Nephron (organoid): ENCODE measurements at regions not wholly inside any gene's neighbourhood (a gene's known extent, or its start where the extent isn't known, plus 50 kb on each side); places are given as distances from the start of the nearest gene placed in this dataset.

ENCODE experiments used
- H3K27ac Mint-ChIP-seq, 3 experiments: 2 replicates each; pipeline ENCODE4 v1.8.0; 2020; ENCODE audit warnings: mixed read lengths in 3 of 3, mild to moderate bottlenecking in 2 of 3, moderate library complexity in 1 of 3
- H3K27me3 Mint-ChIP-seq: 2 replicates; pipeline ENCODE4 v1.8.0; 2021; ENCODE audit warnings: low read depth, mild to moderate bottlenecking, moderate library complexity, mixed read lengths
- H3K36me3 Mint-ChIP-seq: 2 replicates; pipeline ENCODE4 v1.8.0; 2020; ENCODE audit warnings: low read depth, mixed read lengths
- H3K4me1 Mint-ChIP-seq: 2 replicates; pipeline ENCODE4 v1.8.0; 2020; ENCODE audit warnings: mixed read lengths
- H3K4me3 Mint-ChIP-seq, 3 experiments: 2 replicates each; pipeline ENCODE4 v1.8.0; 2020; ENCODE audit warnings: mild to moderate bottlenecking in 3 of 3, mixed read lengths in 3 of 3, moderate library complexity in 2 of 3
- H3K9me3 Mint-ChIP-seq: 2 replicates; pipeline ENCODE4 v1.8.0; 2020; ENCODE audit warnings: mixed read lengths
- CTCF ChIP-seq, 3 experiments: fragments of 200-600 bp; sonication (generic); IDR thresholded peaks; one replicate each; pipeline ENCODE4 v1.5.0; 2021; ENCODE audit warnings: antibody characterized with exemption in 3 of 3; ENCODE audit not compliant: unreplicated experiment in 3 of 3

DNA sequence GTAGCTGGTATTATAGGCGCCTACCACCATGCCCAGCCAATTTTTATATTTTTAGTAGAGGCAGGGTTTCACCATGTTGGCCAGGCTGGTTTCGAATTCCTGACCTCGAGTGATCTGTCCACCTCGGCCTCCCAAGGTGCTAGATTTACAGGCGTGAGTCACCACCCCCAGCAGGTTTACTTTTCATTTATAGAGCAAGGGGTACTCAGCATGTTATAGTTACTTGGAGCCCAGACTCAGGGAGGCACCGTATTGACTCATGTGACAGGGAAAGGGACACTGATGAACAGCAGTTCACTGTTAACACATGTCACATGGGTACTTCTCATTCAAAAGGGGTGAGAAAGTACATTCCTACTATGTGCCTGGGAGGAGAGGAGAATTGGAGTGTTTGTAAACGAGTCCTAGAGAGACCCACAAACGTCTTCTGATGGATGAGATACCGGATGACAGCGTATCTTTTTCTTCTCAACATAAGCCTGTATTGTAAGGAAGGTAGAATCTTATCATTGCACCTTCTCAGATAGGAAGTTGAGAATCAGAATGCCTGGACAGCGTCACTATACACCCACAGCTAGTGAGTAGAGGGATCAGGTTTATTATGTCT lies 510.0 kb downstream of the USP25 start:
- peaks cover 11% of the 10 kb centered on the region for H3K4me1 Mint-ChIP-seq
- H3K27ac Mint-ChIP-seq = no peak overlapping the region
- TF ChIP-seq CTCF (IDR thresholded peaks at IDR 0.05; ENCODE audit: unreplicated experiment in 3 of 3) = no peak
- no peaks in the 10 kb centered on the region for H3K9me3 Mint-ChIP-seq
- H3K27me3 Mint-ChIP-seq = no peaks in the 10 kb centered on the region
- H3K4me3 Mint-ChIP-seq = no peak overlapping the region
- H3K36me3 Mint-ChIP-seq = peaks cover 32% of the 10 kb centered on the region

- H3K27ac Mint-ChIP-seq = peak overlapping the region in 1 of 3 experiments; percentile 75
- no peak for TF ChIP-seq CTCF (IDR thresholded peaks at IDR 0.05; ENCODE audit: unreplicated experiment in 3 of 3)
- peaks cover 1% of the 10 kb centered on the region for H3K9me3 Mint-ChIP-seq
- H3K4me3 Mint-ChIP-seq = no peak overlapping the region
- peaks cover 11% of the 10 kb centered on the region for H3K4me1 Mint-ChIP-seq
- H3K36me3 Mint-ChIP-seq = peaks cover 31% of the 10 kb centered on the region
- H3K27me3 Mint-ChIP-seq = no peaks in the 10 kb centered on the region
These were observed 511.2 kb downstream of the USP25 start for GRCh38 chr21:16241016-16241415.

DNA sequence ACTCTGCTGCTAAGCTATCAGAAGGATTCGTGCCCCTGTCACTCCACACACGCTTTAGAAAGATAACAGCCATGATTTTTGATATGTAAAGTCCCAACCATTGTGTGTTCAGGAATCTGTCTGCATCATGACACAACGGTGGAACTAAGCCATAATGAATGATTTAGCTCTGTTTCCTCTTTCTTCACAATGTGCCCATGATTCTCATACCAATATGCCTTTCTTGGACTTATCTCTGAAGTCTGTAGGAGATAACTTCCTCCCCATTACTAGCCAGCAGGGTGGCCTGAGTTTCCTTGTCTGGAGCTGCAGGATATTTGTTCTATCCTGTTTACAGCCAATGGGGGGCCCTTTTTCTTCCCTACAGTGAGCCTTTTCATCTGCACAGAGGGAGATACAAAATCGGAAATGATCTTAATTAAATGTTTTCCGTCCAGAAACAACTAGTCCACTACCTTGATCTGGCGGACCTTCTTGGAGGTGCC lies 511.7 kb downstream of the USP25 start:
- TF ChIP-seq CTCF (IDR thresholded peaks at IDR 0.05; ENCODE audit: unreplicated experiment in 3 of 3) = peak in 1 of 3 experiments; percentile 8
- Mint-ChIP-seq H3K36me3 (peaks cover 36% of the 10 kb centered on the region), H3K27me3 (no peaks in the 10 kb centered on the region), H3K9me3 (peaks cover 6% of the 10 kb centered on the region), H3K27ac (peak overlapping the region in 2 of 3 experiments; percentile 49 to 75), H3K4me1 (peaks cover 11% of the 10 kb centered on the region), H3K4me3 (no peak overlapping the region)

DNA sequence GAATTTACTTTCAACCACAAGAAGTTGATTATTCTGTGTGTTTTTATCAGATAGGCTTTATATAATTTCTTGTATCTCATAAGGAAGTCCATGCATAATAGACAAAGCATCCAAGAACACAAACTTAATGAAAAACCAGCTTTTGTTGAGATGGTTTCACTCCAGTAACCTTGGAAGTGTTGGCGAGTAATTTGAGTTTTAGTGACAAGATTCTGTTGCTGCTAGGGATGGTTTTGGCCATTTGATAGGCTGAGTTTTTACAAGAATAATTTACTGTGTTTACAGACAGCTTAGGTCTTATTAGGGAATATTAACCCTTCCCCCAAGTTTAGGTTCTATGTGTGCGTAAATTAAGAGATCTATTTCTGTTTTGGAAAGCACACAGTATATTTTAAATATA lies 513.6 kb downstream of the USP25 start:
- H3K9me3 Mint-ChIP-seq = peaks cover 10% of the 10 kb centered on the region
- no peak overlapping the region for H3K4me3 Mint-ChIP-seq
- peaks cover 48% of the 10 kb centered on the region for H3K36me3 Mint-ChIP-seq
- peaks cover 6% of the 10 kb centered on the region for H3K4me1 Mint-ChIP-seq
- no peak for TF ChIP-seq CTCF (IDR thresholded peaks at IDR 0.05; ENCODE audit: unreplicated experiment in 3 of 3)
- no peaks in the 10 kb centered on the region for H3K27me3 Mint-ChIP-seq
- peak overlapping the region in 1 of 3 experiments; percentile 52 for H3K27ac Mint-ChIP-seq

- H3K27ac Mint-ChIP-seq = no peak overlapping the region
- H3K4me1 Mint-ChIP-seq = no peaks in the 10 kb centered on the region
- peaks cover 17% of the 10 kb centered on the region for H3K9me3 Mint-ChIP-seq
- no peak for TF ChIP-seq CTCF (IDR thresholded peaks at IDR 0.05; ENCODE audit: unreplicated experiment in 3 of 3)
- peaks cover 53% of the 10 kb centered on the region for H3K36me3 Mint-ChIP-seq
- H3K27me3 Mint-ChIP-seq = no peaks in the 10 kb centered on the region
- no peak overlapping the region for H3K4me3 Mint-ChIP-seq
These were observed 518.9 kb downstream of the USP25 start for GRCh38 chr21:16248705-16249104.

DNA sequence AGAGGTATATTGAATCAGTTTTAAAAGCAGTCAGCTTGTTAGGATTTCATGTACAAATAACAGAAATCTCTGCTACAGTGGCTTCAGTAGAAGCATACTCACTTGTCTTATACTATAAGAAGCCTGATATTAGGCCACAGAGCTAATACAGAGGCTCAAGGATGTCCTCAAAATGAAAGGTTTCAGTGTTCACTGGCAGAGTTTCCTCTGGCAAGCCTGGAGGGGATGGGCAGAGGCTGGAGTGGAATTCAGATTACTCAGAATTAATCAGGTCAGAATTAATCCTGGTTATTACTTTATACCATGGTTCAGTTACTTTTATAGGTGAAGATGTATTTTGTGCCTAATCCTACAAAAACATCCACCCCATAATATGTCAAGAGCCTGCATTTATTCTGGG lies 520.5 kb downstream of the USP25 start:
- Mint-ChIP-seq H3K4me3 (no peak overlapping the region), H3K4me1 (no peaks in the 10 kb centered on the region), H3K27me3 (no peaks in the 10 kb centered on the region), H3K36me3 (peaks cover 54% of the 10 kb centered on the region), H3K27ac (no peak overlapping the region), H3K9me3 (peaks cover 17% of the 10 kb centered on the region)
- TF ChIP-seq CTCF (IDR thresholded peaks at IDR 0.05; ENCODE audit: unreplicated experiment in 3 of 3) = no peak
